ENCODE measurements at regions not wholly inside any gene's neighbourhood (a gene's known extent, or its start where the extent isn't known, plus 50 kb on each side); places are given as distances from the start of the nearest gene placed in this dataset.

GRCh38 chr3:72050771-72051170 lies 265.8 kb upstream of the PROK2 start:
- TF ChIP-seq CTCF (IDR thresholded peaks at IDR 0.05; ENCODE audit: control insufficient read depth, insufficient read depth, low read depth, low read length, missing control alignments) = no peak
- no peak for DNase-seq (ENCODE audit: low read depth)

GRCh38 chr3:72050048-72050632 lies 265.2 kb upstream of the PROK2 start:
- H3K4me3 ChIP-seq (ENCODE audit: control insufficient read depth, low read depth, low read length) = no peak overlapping the region
- no peak for DNase-seq (ENCODE audit: low read depth)
- no peak for TF ChIP-seq CTCF (IDR thresholded peaks at IDR 0.05; ENCODE audit: control insufficient read depth, insufficient read depth, low read depth, low read length, missing control alignments)

More at GRCh38 chr3:72050771-72051170, 265.8 kb upstream of the PROK2 start:
- no peak overlapping the region for H3K4me3 ChIP-seq (ENCODE audit: control insufficient read depth, low read depth, low read length)

- no peak overlapping the region for H3K4me3 ChIP-seq (ENCODE audit: control insufficient read depth, low read depth, low read length)
- TF ChIP-seq CTCF (IDR thresholded peaks at IDR 0.05; ENCODE audit: control insufficient read depth, insufficient read depth, low read depth, low read length, missing control alignments) = no peak
- DNase-seq (ENCODE audit: low read depth) = no peak
Measured at GRCh38 chr3:72049300-72049699, 264.4 kb upstream of the PROK2 start.

- no peak for DNase-seq (ENCODE audit: low read depth)
- H3K4me3 ChIP-seq (ENCODE audit: control insufficient read depth, low read depth, low read length) = no peak overlapping the region
- TF ChIP-seq CTCF (IDR thresholded peaks at IDR 0.05; ENCODE audit: control insufficient read depth, insufficient read depth, low read depth, low read length, missing control alignments) = no peak
Measured at GRCh38 chr3:72048873-72049272, 263.9 kb upstream of the PROK2 start.

GRCh38 chr3:72047221-72047871 lies 262.4 kb upstream of the PROK2 start:
- H3K4me3 ChIP-seq (ENCODE audit: control insufficient read depth, low read depth, low read length) = no peak overlapping the region
- no peak for DNase-seq (ENCODE audit: low read depth)
- TF ChIP-seq CTCF (IDR thresholded peaks at IDR 0.05; ENCODE audit: control insufficient read depth, insufficient read depth, low read depth, low read length, missing control alignments) = no peak

GRCh38 chr3:72044231-72044855 lies 259.4 kb upstream of the PROK2 start:
- no peak overlapping the region for H3K4me3 ChIP-seq (ENCODE audit: control insufficient read depth, low read depth, low read length)
- DNase-seq (ENCODE audit: low read depth) = no peak
- no peak for TF ChIP-seq CTCF (IDR thresholded peaks at IDR 0.05; ENCODE audit: control insufficient read depth, insufficient read depth, low read depth, low read length, missing control alignments)

Data from AG09309 (cell line).